Omental fat pad (tissue), 3 donors: ENCODE measurements at regions not wholly inside any gene's neighbourhood (a gene's known extent, or its start where the extent isn't known, plus 50 kb on each side); places are given as distances from the start of the nearest gene placed in this dataset.
"Not testable (repeated sequence)": the region's sequence is repeated elsewhere in the genome, so short reads cannot be mapped to it uniquely, and the experiment has no call there.

Experiments
- ATAC-seq: fragments of 150-250 bp; one replicate; pipeline ENCODE4 v1.9.1; 2016; ENCODE audit warnings: mild to moderate bottlenecking, moderate library complexity; ENCODE audit not compliant: low FRiP score
- DNase-seq: peaks from one replicate; pipeline ENCODE4 v3.0.0-alpha.2; 2019; ENCODE audit warnings: low spot score
- TF ChIP-seq, protein P1 (sequence below), 3 donors: fragments of 450-650 bp; IDR thresholded peaks; one replicate each; pipeline ENCODE4 v1.5.1; 2016 to 2017; ENCODE audit warnings: antibody characterized with exemption in 3 of 3, mild to moderate bottlenecking in 3 of 3, moderate library complexity in 2 of 3

DNA sequence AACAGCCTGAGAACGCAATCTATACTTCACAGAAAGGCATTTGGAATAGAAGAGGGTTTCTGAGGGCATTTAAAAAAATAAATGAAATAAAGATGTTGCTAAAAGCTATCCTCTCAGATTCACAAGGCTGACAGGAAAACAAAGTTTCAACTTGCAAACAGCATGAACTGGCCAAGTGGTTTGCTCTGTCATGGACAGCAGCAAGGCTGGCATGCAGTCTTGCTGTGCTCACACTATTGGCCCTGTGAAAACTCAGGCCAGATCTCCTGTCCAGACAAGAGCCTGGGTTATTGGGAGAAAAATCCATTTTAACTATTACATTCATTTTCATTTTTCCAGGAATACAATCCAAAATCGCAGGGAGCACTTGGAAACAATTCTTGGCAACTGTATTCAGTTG is 506.2 kb upstream of the SLC35B3 start:
- DNase-seq, result no peak
- TF ChIP-seq, protein P1, sequence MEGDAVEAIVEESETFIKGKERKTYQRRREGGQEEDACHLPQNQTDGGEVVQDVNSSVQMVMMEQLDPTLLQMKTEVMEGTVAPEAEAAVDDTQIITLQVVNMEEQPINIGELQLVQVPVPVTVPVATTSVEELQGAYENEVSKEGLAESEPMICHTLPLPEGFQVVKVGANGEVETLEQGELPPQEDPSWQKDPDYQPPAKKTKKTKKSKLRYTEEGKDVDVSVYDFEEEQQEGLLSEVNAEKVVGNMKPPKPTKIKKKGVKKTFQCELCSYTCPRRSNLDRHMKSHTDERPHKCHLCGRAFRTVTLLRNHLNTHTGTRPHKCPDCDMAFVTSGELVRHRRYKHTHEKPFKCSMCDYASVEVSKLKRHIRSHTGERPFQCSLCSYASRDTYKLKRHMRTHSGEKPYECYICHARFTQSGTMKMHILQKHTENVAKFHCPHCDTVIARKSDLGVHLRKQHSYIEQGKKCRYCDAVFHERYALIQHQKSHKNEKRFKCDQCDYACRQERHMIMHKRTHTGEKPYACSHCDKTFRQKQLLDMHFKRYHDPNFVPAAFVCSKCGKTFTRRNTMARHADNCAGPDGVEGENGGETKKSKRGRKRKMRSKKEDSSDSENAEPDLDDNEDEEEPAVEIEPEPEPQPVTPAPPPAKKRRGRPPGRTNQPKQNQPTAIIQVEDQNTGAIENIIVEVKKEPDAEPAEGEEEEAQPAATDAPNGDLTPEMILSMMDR (IDR thresholded peaks at IDR 0.05), result no peak
- no peak for ATAC-seq

GRCh38 chr6:8940356-8940755 is 505.0 kb upstream of the SLC35B3 start:
- DNase-seq (no peak), ATAC-seq (no peak)
- TF ChIP-seq, protein P1 (IDR thresholded peaks at IDR 0.05), result no peak

DNA sequence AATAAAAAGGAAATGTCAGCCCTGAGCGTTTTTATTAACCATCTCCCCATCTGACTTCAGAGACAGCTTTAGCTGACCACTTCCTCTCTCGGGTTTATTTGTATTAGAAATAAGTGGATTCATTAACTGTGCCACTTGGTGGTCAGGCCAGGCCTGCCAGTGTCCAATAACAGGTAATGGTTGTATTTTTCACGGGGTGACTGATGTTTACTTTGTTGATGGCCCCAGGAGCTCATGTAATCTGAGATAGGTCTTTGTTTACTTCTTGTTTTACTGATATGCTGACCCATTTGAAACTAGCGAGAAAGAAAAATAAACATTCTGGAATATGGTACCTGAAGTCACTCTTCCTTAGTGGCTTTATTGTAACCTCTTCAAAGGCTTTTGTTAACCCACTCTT is 504.3 kb upstream of the SLC35B3 start:
- TF ChIP-seq, protein P1 (IDR thresholded peaks at IDR 0.05), result no peak
- DNase-seq (no peak), ATAC-seq (no peak)

GRCh38 chr6:8934318-8934717 is 499.0 kb upstream of the SLC35B3 start:
- ATAC-seq, result no peak
- TF ChIP-seq, protein P1 (IDR thresholded peaks at IDR 0.05), result no peak
- DNase-seq, result no peak

GRCh38 chr6:8930009-8930408 is 494.7 kb upstream of the SLC35B3 start:
- no peak for DNase-seq
- TF ChIP-seq, protein P1 (IDR thresholded peaks at IDR 0.05), result no peak
- ATAC-seq, result no peak

- ATAC-seq, DNase-seq: not testable (repeated sequence)
These were observed 484.9 kb upstream of the SLC35B3 start for GRCh38 chr6:8920244-8920643.

DNA sequence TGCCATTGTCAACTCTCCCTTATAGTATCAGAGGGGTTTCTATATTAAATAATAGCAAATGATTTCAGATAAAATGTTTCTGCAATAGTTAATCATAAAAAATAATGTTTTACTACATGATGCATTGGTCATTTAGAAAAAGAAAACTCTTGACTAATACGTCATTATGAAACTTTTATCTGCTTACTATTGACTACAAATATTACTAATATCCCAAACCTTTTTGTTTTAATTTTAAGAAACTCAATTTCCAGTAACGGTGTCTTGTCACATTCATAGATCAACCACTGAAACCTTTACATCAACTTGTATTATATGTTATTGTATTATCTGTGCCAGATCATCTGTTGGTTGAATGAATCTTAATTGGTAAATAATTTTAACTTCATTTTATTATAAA is 482.9 kb upstream of the SLC35B3 start:
- no peak for DNase-seq
- TF ChIP-seq, protein P1 (IDR thresholded peaks at IDR 0.05), result no peak
- ATAC-seq, result no peak

GRCh38 chr6:8914700-8915099 is 479.4 kb upstream of the SLC35B3 start:
- ATAC-seq (no peak), DNase-seq (no peak)
- TF ChIP-seq, protein P1 (IDR thresholded peaks at IDR 0.05), result no peak
